ENCODE measurements at regions not wholly inside any gene's neighbourhood (a gene's known extent, or its start where the extent isn't known, plus 50 kb on each side); places are given as distances from the start of the nearest gene placed in this dataset.

DNA sequence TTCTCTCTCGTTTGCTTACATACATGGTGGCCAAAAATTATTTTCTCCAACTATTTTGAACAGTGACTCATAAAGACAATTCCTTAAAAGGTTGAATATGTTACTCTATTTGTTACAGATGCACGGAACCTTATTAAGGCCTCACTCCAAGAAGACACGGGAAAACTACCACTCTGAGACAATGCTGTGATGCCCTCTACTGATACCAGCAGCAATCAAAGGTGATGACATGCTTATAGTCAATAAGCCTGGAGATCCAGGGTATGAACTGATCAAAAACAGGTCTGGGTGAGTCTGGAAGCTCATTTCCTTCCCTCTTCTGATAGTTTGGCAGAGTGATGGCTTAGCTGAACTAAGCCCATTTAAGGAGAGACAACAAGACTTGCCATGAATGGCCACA lies 563.0 kb downstream of the LRRIQ3 start:
- no peak for DNase-seq

DNA sequence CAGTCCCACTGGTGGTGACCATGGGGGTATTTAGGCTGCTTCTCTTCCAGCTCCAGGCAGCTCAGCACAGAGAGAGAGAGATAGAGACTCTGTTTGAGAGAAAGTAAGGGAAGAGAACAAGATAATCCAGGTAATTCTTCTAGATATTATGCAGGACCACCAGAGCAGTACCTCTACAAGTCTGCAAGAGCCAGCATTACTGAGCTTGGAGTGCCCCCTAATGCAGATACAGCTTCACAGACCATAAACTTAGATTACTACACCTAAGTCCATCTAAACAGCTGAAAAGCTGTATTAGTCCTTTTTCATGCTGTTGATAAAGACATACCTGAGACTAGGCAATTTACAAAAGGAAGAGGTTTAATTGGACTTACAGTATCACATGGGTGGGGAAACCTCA lies 570.3 kb downstream of the LRRIQ3 start:
- no peak for DNase-seq

DNA sequence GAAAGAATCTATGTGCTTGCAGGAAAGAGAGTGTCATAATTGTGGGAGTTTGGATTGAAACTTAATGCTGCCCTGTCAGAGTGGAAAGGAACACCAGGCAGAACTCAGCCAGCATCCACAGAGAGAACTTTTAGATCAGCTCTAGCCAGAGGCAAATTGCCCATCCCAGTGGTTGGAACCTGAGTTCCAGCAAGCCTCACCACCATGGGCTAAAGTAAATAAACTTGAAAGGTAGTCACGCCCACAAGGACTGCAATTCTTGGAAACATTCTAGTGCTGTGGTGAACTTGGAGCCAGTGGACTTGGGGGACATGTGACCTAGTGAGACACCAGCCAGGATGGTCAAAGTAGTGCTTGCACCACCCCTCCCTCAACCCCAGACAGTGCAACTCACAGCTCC lies 571.6 kb downstream of the LRRIQ3 start:
- DNase-seq: no peak

DNA sequence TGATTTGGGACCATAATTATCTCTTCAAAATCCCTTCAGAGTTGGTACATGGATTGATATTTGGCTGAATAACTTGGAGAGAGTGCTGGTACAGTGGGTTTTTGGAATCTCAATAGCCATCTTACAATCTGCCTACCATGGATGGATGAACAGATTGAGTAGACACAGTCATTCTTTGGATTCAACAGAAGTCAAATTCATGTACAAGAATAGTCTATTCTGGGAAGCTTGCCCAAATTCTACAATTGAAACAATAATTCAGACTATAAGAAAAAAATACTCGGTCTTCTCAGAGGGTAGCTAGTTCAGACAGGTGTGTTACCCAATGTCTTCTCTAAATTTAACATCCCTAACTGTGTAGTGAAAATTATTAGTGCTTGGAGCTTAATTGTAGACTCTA lies 574.0 kb downstream of the LRRIQ3 start:
- no peak for DNase-seq

DNA sequence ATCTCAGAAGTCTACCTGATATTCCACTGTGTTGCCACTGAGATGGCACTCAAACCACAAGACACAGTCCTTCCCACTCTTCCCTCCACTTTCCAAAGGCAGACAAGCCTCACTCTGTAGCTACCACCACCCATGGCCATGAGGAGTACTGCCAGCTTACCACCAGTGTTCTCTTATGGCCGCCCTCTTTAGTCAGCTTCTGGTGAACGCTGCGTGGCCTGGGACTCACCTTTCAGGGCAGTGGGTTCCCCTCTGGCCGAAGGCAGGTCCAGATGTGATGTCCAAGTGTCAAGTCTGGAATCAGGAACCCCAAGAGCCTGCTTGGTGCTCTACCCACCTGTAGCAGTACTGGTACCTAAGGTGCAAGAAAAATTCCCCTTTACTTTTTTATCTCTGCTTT lies 580.8 kb downstream of the LRRIQ3 start:
- DNase-seq: no peak

DNA sequence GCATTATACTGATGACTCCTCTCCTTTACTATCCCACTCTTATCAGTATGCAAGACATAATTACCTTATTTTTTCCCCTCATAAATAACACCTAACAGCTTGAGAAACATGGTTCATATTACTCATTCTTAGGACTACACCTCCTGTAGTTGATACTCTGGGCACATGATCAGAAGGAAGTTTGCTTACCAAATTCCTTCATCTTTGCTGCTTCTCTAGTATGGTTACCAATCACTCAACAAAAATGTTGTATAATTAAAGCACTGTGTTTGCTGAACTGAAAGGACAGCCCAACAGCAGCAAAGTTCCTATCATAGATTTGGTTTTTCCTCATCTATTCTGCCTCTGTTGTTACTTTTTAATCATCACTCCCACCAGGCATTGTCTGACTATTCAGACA lies 586.3 kb downstream of the LRRIQ3 start:
- no peak for DNase-seq

DNA sequence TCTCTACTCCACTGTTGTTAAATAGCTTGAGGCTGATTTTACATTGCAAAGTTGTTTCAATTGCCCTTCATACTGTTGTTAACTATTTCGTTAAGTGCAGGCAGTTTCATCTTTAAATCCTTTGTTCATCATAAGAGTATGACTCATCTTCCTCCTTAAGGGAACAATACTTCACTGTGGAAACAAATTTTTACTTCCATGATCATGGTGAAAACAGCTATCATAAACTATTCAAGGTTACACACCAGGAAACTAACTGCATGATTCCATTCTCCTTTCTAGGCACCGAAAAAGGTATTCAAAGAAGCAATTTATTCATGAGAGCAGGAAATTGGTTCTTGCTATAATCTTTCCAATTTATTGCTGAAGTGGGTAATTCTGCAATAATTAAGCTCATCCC lies 593.2 kb downstream of the LRRIQ3 start:
- DNase-seq: no peak

DNA sequence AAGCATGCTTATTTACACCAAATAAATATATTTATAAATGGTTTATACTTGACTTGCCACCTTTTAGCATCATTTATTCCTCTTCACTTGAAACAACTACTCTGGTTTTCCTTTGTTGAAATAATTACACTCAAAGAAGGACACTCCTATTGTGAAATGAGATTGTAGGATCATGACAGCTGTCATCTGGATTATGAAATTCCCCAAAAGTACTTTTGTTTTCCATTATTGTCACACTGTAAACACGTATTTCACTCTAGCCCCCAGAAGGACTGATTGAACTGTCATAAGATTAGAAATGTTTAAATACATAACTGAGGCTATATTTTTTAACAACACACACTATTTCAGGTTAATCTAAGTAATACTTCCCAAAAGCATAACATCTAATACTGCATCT lies 593.8 kb downstream of the LRRIQ3 start:
- DNase-seq: no peak

DNA sequence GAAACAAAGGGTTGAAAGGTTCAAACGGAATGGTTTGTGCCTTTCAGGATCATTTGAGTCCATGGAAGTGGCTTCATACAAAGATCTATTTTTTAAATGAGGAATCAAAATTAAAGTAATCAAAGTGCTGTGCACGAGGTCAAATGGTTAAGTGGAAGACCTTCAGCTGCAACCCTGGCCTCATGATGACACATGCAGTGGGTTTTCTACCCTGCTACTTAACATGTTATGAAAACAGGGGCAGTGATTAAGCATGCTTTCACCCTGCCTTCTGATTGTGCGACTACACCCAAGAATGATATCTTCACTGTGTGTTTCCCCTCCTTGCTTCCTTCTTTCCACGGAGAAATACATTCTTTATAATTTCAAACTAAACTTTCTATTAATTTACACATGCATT lies 604.2 kb downstream of the LRRIQ3 start:
- no peak for DNase-seq

DNA sequence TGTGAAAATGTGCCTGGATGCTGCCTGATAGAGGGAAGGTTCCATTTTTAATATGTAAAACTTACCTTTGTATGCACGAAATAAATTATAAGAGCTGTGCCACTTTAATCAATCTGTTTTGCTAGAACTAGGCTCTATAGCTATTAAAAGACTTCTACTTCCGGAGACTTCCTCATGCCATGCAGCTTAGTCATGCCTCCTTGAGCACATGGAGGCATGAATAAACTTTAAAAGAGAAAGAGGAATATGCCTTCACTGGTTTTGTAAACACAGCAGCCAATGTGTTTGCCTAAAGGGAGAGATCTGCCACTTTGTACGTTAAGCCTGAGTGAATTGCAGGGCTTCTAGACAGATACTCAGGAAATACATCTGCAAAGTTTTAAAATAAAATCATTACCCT lies 604.6 kb downstream of the LRRIQ3 start:
- no peak for DNase-seq

DNA sequence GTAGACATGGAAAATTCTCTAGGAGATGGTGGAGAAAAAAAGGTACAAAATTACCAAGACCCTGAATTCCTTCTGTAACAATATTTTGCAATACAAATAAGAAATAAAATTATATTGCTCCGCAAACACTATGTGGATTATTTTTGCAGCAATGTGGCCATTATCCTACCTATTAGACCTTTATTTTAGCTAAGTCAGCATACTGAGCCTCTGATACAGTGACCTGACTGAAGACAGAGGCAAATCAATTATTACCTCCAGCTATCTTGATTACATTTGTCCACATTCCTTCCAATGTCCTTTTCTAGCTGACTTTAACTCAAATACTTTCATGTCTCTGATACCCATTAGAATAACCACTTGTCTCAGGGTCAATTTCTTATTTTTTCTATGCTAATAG lies 610.9 kb downstream of the LRRIQ3 start:
- no peak for DNase-seq

DNA sequence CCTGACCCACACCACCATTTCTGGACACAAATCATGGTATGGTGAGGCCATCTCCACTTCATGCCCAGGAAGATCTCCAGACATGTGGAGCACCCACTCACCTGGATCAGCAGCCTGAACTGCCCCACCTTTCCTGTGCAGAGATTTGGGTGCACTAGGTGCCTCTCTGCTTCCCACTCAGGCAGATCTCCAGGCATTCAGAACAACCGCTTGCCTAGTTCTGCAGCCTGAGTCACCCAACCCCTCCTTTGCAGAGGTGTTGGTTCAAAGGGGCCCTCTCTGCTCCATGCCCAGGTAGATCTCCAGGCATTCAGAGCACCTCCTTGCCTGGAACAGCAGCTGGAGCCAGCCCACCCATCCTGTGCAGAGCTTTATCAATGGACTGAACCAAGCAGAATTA lies 620.8 kb downstream of the LRRIQ3 start:
- DNase-seq: no peak

DNA sequence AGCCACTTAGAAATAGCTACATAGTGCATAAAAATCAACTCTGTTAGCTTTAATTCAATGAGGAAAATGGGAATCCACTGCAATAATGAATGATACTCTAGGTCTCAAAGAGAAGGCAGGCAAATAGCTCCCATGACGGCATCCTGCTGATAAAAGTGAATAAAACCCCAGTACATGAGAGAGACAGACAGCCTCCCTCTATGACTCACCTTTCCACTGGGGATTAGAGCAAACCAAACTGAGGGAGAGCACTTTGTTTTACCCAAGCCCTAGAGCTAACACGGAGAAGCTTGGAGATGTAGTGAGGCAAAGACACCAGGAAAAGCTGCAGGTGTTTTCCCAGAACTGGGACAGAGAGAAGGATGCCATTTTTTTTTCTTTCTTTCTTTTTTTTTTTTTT lies 621.9 kb downstream of the LRRIQ3 start:
- DNase-seq: no peak

DNA sequence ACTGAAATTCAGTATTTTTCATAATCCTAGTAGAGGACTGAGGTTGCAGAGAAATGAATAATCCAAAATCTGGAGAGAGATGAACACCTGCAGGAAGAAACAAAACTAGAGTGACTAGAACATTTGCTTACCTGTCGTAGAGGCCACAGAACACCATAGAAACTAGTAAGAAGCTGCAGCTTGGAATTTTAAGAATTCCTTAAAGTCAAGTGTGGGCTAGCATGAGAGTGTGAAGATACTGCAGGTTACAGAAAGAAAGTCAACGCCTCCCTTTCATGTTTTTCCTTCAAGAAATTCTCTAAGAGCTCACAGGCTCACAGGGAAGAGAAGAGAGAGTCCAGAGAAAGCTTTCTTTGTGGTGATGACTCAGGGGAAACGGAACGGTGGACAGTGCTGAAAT lies 633.7 kb downstream of the LRRIQ3 start:
- DNase-seq: no peak

DNA sequence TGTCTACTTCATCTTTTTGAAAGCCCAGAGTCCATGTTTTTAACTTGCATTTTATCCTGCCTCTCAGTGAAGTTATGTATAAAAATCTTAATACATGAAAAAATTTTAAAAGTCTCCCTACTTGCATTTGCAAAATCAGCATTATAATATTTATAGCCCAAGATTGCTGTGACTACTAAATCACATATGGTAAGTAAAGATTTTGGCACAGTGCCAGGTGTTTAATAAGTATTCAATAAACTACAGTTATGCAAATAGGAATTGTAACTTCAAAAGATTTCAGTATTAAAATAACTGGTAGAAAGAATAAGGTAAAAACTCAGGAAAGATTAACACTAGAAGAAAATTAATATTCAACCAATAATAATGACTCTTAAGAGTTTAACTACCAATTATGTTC lies 641.7 kb downstream of the LRRIQ3 start:
- DNase-seq: no peak

DNA sequence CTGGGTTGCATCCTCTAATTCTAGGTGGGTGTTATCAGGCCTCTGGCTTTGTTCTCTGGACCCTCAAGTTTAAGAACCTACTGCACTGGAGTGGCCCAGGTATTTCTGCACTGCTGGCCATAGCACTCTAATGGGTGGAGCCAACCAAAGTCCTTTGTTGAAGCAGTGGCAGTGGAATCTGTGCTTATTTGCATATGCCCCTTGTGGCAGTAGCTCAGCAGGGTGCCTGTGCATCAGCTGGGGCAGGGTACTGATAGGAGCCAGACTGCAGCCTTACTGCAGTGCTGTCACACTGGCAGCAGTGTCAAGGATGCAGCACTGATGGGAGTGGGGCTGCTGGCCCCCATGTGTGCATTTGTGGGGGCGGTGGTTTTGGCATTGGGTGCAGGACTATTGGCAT lies 660.6 kb downstream of the LRRIQ3 start:
- DNase-seq: no peak

DNA sequence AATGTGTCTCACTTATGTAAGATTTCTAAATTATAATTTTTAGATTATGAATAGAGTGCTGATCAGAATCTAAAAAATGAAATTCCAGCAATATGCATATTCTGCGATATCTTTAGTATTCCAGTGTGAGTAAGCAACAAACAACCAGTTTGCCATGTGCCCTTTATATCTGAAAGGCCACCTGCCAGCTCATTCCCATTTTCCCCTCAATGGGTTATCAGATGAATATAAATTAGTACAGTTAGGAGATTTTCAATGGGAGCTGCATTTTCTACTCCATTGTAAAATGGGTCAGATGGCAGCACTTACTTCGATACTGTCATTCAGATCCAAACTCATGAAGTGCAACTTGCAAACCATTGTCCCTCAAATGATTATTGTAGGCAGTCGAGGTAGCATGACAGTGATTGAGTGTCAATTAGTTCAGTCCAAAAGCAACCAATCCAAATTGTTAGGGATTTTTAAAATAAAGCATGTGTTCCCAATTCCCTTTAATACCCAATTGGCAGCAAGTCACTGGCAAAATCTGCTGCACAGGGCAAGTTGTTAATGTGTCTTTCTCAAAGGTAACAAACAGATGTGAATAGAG lies 680.3 kb downstream of the LRRIQ3 start:
- DNase-seq: no peak

DNA sequence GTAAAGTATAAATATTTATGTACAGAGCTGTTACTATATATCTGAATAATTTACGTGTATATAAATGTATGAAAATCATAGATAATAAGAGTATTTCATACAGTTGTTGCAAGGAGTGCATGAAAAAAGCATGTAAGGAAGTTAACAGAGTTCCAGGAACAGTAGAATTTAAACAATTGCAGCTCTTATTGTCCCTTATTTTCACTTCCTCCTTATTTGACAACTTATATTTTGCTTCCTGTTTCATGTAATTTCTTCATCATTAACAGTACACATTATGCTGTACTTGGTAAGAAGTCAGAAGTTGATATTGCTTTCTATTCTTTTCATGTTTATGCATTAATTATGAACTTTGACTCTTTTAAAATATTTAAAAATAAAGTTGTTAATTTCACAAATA lies 681.5 kb downstream of the LRRIQ3 start:
- no peak for DNase-seq

DNA sequence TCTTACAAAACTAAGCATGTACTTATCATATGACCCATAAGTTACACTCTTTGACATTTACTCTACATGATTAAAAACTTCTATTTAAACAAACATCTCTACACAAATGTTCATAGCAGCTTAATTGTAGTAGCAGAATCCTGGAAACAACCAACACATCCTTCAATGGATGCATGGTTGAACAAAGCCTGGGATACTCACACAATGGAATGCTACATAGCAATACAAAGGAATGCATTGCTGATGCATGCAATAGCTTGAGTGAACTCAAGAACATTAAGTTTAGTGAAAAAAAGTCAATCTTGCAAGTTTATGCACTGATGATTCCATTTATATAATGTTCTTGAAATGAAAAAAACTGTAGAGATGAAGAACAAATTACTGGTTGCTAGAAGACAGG lies 686.9 kb downstream of the LRRIQ3 start:
- DNase-seq: no peak

DNA sequence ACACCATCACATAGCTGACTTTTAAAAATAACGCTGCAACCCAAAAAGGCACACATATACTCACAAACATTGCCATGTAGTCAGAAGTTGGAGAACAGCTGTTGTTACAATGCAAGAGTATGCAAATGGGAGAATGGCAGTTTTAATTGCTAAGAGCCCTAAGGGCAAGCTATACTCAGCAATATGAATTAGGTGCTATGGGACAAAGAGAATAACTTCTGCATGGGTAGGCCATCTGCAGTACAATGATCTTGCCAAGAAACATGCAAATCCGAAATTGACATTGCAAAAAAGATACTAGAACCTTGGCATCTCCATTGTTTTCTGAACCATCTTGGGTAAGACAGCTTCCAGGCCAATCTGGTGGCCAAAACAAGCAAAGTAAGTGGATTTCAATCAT lies 697.8 kb downstream of the LRRIQ3 start:
- no peak for DNase-seq

DNA sequence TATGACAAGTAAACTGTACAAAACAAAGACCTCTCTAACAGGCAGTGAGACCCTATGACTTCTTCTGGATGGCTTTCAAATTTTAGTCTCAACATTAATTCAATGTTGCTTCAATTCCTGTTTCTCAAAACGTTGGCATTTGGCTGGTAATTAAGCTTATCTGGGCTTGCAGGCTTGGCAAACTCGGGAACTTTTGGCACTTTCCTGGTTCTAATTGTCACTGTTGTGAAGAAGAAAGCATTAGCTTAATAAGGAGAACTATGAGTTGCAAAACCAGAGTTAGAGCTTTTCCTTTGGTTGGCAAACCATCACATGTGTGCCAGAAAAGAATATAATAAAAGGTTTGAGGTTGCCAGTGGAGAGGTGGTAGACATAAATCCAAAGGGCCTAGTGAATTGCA lies 698.3 kb downstream of the LRRIQ3 start:
- no peak for DNase-seq

DNA sequence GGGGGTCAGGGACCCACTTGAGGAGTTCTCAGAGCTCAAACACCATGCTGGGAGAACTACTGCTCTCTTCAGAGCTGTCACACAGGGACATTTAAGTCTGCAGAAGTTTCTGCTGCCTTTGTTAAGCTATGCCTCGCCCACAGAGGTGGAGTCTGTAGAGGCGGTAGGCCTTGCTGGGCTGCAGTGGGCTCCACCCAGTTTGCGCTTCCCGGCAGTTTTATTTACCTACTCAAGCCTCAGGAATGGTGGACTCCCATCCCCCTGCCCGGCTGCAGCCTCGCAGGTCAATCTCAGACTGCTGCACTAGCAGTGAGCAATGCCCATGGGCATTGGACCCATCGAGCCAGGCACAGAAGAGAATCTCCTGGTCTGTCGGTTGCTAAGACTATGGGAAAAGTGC lies 706.4 kb downstream of the LRRIQ3 start:
- no peak for DNase-seq

DNA sequence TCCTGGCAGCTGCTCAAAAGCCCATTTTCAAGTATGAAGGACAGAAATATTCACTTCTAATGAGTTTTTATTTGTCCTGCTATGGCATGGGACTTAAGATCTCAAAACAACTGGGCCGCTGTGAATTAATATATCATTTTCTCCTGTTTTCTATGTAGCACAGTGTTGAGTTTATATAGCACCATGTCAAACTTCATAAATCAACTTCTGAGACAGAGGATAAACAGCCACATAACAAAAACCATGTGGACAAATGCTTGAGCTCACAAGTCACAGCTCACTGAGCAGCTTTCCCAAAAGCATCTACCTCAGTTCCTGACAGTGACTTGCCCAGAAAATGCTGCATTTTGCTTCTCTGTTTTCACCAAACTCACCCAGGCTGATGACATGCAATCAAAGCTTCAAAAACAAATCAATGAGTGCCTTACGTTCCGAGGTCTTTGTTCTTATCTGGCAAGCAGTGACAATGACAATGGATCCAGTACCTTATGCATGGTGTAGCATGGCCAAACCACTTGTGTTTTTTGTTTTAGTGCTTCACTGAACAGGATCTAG lies 722.6 kb downstream of the LRRIQ3 start:
- DNase-seq: no peak

DNA sequence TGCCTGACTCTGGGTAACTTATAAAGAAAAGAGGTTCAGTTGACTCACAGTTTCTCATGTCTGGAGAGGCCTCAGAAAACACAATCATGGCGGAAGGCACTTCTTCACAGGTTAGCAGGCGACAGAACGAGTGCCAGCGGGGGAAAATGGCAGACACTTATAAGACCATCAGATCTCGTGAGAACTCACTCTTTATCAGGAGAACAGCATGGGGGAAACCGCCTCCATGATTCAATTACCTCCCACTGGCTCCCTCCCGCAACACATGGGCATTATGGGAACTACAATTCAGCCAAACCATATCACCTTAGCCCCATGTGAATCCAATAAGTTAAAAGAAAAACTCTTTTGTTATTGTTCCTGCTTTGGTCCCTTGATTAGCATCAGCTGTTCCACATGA lies 725.2 kb downstream of the LRRIQ3 start:
- DNase-seq: no peak

DNA sequence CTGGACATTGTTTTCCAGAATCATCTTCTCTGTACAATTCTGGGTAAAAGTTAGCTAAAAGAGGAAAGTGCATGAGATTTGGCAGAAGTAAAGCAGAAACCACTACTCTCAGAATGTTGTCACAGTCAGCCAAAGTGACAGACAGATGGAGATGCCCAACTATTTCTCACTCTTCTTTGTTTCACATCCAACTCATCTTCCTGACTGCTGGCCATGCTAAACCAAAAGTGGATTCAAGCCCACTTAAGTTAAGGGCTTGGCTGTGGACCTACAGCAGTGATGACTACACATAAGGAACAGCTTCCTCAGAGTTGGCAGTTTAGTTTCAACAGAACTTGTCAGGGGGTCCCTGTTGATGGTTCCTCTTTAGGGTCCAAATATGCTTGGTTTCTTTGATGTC lies 730.2 kb downstream of the LRRIQ3 start:
- no peak for DNase-seq

DNA sequence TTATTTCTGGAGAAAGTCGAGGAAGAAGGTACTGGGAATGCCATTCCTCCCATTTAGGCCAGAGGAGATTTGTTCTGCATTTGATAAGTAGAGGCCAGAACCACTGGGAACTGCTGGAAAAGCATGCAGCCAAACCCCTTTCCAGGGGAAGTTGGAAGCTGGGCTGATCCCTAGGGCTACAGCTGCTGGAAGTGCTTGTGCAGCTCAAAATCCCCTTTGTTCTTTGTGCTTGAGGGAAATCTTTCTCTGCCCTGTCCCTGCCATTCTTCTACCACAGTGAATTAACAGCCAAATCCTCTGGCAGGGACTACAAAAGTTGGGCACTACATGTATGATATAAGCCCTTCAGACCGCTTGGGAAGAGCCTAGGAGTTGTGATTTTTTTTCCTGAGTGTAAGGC lies 734.1 kb downstream of the LRRIQ3 start:
- no peak for DNase-seq
